ENCODE measurements at regions not wholly inside any gene's neighbourhood (a gene's known extent, or its start where the extent isn't known, plus 50 kb on each side); places are given as distances from the start of the nearest gene placed in this dataset.
A peak's percentile ranks its signal among the peaks of the same experiment; 100 is the strongest.

GRCh38 chr6:74074645-74075044 lies 378.6 kb downstream of the CD109 start:
- intact Hi-C loops (cut with DNase I; ENCODE audit: low total_unique reads) = no loop called here

GRCh38 chr6:74073999-74074398 lies 378.0 kb downstream of the CD109 start:
- no peak for DNase-seq
- H3K4me3 ChIP-seq = no peak overlapping the region
- no peaks in the 10 kb centered on the region for H3K27me3 ChIP-seq
- peaks cover 0 to 4% of the 10 kb centered on the region in 2 donors for H3K4me1 ChIP-seq
- H3K36me3 ChIP-seq = no peaks in the 10 kb centered on the region
- intact Hi-C loops (cut with DNase I; ENCODE audit: low total_unique reads) = no loop called here
- no peak for TF ChIP-seq POLR2A (IDR thresholded peaks at IDR 0.05)
- peak overlapping the region; percentile 45 to 57 for H3K27ac ChIP-seq
- no peaks in the 10 kb centered on the region for H3K9me3 ChIP-seq

More at GRCh38 chr6:74074645-74075044, 378.6 kb downstream of the CD109 start:
- TF ChIP-seq CTCF (IDR thresholded peaks at IDR 0.05) (no peak), POLR2A (IDR thresholded peaks at IDR 0.05) (no peak)
- peaks cover 0 to 4% of the 10 kb centered on the region in 2 donors for H3K4me1 ChIP-seq
- no peaks in the 10 kb centered on the region for H3K27me3 ChIP-seq
- no peak overlapping the region for H3K4me3 ChIP-seq
- no peaks in the 10 kb centered on the region for H3K36me3 ChIP-seq
- DNase-seq = no peak
- no peaks in the 10 kb centered on the region for H3K9me3 ChIP-seq
- peak overlapping the region; percentile 45 to 57 for H3K27ac ChIP-seq

GRCh38 chr6:74073429-74073828 lies 377.4 kb downstream of the CD109 start:
- H3K27me3 ChIP-seq = no peaks in the 10 kb centered on the region
- intact Hi-C loops (cut with DNase I; ENCODE audit: low total_unique reads) = no loop called here
- no peaks in the 10 kb centered on the region for H3K36me3 ChIP-seq
- H3K4me3 ChIP-seq = no peak overlapping the region
- no peak for TF ChIP-seq POLR2A (IDR thresholded peaks at IDR 0.05)
- TF ChIP-seq CTCF (IDR thresholded peaks at IDR 0.05) = no peak
- DNase-seq = no peak
- H3K27ac ChIP-seq = peak overlapping the region; percentile 45 to 57
- H3K9me3 ChIP-seq = no peaks in the 10 kb centered on the region
- H3K4me1 ChIP-seq = peaks cover 0 to 4% of the 10 kb centered on the region in 2 donors

DNA sequence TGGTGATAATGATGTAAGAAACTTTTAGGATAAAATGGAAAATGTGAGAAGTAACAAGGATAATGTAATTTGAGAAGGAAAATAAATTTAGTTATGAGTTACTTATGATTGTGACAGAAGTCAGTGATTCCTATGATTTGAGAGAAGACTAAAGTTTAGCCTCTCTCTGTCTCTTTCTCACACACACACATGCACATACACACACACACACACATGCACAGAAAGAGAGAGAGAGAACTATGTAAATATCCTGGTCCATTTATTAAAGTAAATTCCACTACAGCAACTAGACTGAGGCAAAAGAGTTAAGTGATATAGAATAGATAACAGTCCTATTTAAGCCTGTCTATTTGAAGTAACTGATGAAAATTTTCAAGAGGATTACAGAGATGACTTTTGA lies 375.2 kb downstream of the CD109 start:
- DNase-seq = no peak
- no peaks in the 10 kb centered on the region for H3K36me3 ChIP-seq
- H3K27me3 ChIP-seq = no peaks in the 10 kb centered on the region
- peaks cover 0 to 4% of the 10 kb centered on the region in 2 donors for H3K4me1 ChIP-seq
- H3K27ac ChIP-seq = no peak overlapping the region
- TF ChIP-seq POLR2A (IDR thresholded peaks at IDR 0.05) (no peak), CTCF (IDR thresholded peaks at IDR 0.05) (no peak)
- no peaks in the 10 kb centered on the region for H3K9me3 ChIP-seq
- H3K4me3 ChIP-seq = no peak overlapping the region
- intact Hi-C loops (cut with DNase I; ENCODE audit: low total_unique reads) = no loop called here

GRCh38 chr6:74070711-74071110 lies 374.7 kb downstream of the CD109 start:
- Histone ChIP-seq H3K27me3 (no peaks in the 10 kb centered on the region), H3K9me3 (no peaks in the 10 kb centered on the region)
- no peak for TF ChIP-seq POLR2A (IDR thresholded peaks at IDR 0.05)
- no peak for TF ChIP-seq CTCF (IDR thresholded peaks at IDR 0.05)

DNA sequence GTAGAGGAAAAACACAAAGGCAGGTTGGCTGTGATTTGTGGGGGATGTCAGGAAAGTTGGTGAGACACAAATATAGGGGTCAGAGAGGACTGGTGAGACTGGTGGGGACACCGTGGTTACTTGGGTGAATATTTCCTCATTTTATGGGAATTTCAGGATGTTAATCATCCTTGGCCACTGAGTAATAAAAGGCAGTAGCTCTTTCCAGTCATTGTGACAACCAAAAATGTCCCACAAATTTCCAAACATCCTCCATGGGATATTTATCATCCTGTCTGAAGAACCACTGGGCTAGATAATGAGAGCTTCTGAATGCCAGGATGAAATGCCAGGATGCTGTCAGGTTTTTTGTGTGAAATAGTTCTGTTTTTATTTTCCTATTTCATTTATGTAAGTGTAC lies 374.1 kb downstream of the CD109 start:
- H3K27ac ChIP-seq = no peak overlapping the region
- no peaks in the 10 kb centered on the region for H3K27me3 ChIP-seq
- TF ChIP-seq POLR2A (IDR thresholded peaks at IDR 0.05) (no peak), CTCF (IDR thresholded peaks at IDR 0.05) (no peak)
- H3K9me3 ChIP-seq = no peaks in the 10 kb centered on the region
- no peak for DNase-seq
- H3K4me3 ChIP-seq = no peak overlapping the region
- intact Hi-C loops (cut with DNase I; ENCODE audit: low total_unique reads) = no loop called here
- H3K36me3 ChIP-seq = no peaks in the 10 kb centered on the region
- H3K4me1 ChIP-seq = peaks cover 0 to 3% of the 10 kb centered on the region in 2 donors

More at GRCh38 chr6:74070711-74071110, 374.7 kb downstream of the CD109 start:
- H3K4me3 ChIP-seq = no peak overlapping the region
- peaks cover 0 to 4% of the 10 kb centered on the region in 2 donors for H3K4me1 ChIP-seq
- H3K36me3 ChIP-seq = no peaks in the 10 kb centered on the region
- no peak for DNase-seq
- no peak overlapping the region for H3K27ac ChIP-seq
- intact Hi-C loops (cut with DNase I; ENCODE audit: low total_unique reads) = no loop called here

Measured in uterus (tissue), 3 donors.